CD14-positive monocyte (primary cell): ENCODE measurements at regions not wholly inside any gene's neighbourhood (a gene's known extent, or its start where the extent isn't known, plus 50 kb on each side); places are given as distances from the start of the nearest gene placed in this dataset.
"Not testable (repeated sequence)": the region's sequence is repeated elsewhere in the genome, so short reads cannot be mapped to it uniquely, and the experiment has no call there.

Experiments used
- DNase-seq, 3 donors: peaks; one replicate each; pipeline ENCODE4 v3.0.0-alpha.2; 2011 to 2022
- H2AFZ ChIP-seq: 2 replicates; pipeline ENCODE4 v1.6.0; 2012; ENCODE audit warnings: mild to moderate bottlenecking, low read depth, low read length, inconsistent platforms; ENCODE audit not compliant: insufficient read depth, poor library complexity, severe bottlenecking
- H3K27ac ChIP-seq, 2 donors: 1 replicate in 1 of 2; 2 replicates in 1 of 2; pipeline ENCODE4 v1.5.1; 2012 to 2013; ENCODE audit warnings: low read length in 2 of 2, control low read depth in 1 of 2, inconsistent platforms in 1 of 2, low read depth in 1 of 2, mild to moderate bottlenecking in 1 of 2
- H3K27me3 ChIP-seq, 2 donors: one replicate each; pipeline versions ENCODE4 v1.6.0 to v1.6.1; 2011 to 2013; ENCODE audit warnings: low read length in 2 of 2; ENCODE audit not compliant: control insufficient read depth in 2 of 2, insufficient read depth in 2 of 2
- H3K36me3 ChIP-seq, 2 donors: replicated peaks in 1 of 2; 1 replicate in 1 of 2; 2 replicates in 1 of 2; pipeline versions ENCODE4 v1.5.1 to v1.6.1; 2012 to 2013; ENCODE audit warnings: low read length in 2 of 2, control low read depth in 1 of 2, inconsistent platforms in 1 of 2, mild to moderate bottlenecking in 1 of 2; ENCODE audit not compliant: insufficient read depth in 2 of 2, control insufficient read depth in 1 of 2
- H3K4me1 ChIP-seq, 2 donors: 1 replicate in 1 of 2; 2 replicates in 1 of 2; pipeline versions ENCODE4 v1.5.1 to v1.6.1; 2012 to 2013; ENCODE audit warnings: low read length in 2 of 2, control low read depth in 1 of 2, inconsistent platforms in 1 of 2, mild to moderate bottlenecking in 1 of 2, moderate library complexity in 1 of 2; ENCODE audit not compliant: insufficient read depth in 2 of 2, control insufficient read depth in 1 of 2
- H3K4me2 ChIP-seq: replicated peaks from 2 replicates; pipeline ENCODE3; 2012; ENCODE audit warnings: low read length, moderate library complexity, mild to moderate bottlenecking; ENCODE audit not compliant: poor library complexity, severe bottlenecking; ENCODE audit errors: extremely low read depth
- H3K4me3 ChIP-seq, 3 experiments: fragments of 200-600 bp in 1 of 3; sonication (generic) in 1 of 3; replicated peaks in 1 of 3; 1 replicate in 2 of 3; 2 replicates in 1 of 3; pipeline ENCODE4 v1.5.1; 2011 to 2013; ENCODE audit warnings: low read length in 3 of 3, mild to moderate bottlenecking in 3 of 3, control low read depth in 2 of 3, low read depth in 2 of 3, inconsistent platforms in 1 of 3, moderate library complexity in 1 of 3
- H3K79me2 ChIP-seq: 2 replicates; pipeline ENCODE4 v1.6.0; 2012; ENCODE audit warnings: mild to moderate bottlenecking, control low read depth, inconsistent platforms, low read length, moderate library complexity; ENCODE audit not compliant: insufficient read depth
- H3K9ac ChIP-seq: 2 replicates; pipeline ENCODE4 v1.6.0; 2017; ENCODE audit warnings: low read length, mild to moderate bottlenecking; ENCODE audit not compliant: insufficient read depth, poor library complexity, severe bottlenecking
- H3K9me3 ChIP-seq, 2 donors: replicated peaks in 1 of 2; 1 replicate in 1 of 2; 2 replicates in 1 of 2; pipeline versions ENCODE4 v1.5.1 to v1.6.1; 2012 to 2013; ENCODE audit warnings: low read length in 2 of 2, control low read depth in 1 of 2; ENCODE audit not compliant: control insufficient read depth in 1 of 2, insufficient read depth in 1 of 2
- H4K20me1 ChIP-seq: 2 replicates; pipeline ENCODE4 v1.6.0; 2012; ENCODE audit warnings: mild to moderate bottlenecking, low read length, control low read depth, moderate library complexity; ENCODE audit not compliant: insufficient read depth
- H3K27ac Mint-ChIP-seq, 7 donors: one replicate each; pipeline ENCODE4 v1.8.0; 2020; ENCODE audit warnings: mild to moderate bottlenecking in 7 of 7, mixed read lengths in 7 of 7, moderate library complexity in 6 of 7, inconsistent platforms in 2 of 7
- H3K27me3 Mint-ChIP-seq, 3 donors: one replicate each; pipeline ENCODE4 v1.8.0; 2021 to 2022; ENCODE audit warnings: low read depth in 3 of 3, mild to moderate bottlenecking in 3 of 3, mixed read lengths in 3 of 3, moderate library complexity in 3 of 3, inconsistent platforms in 1 of 3
- H3K36me3 Mint-ChIP-seq, 2 donors: one replicate each; pipeline ENCODE4 v1.8.0; 2020; ENCODE audit warnings: mixed read lengths in 2 of 2, inconsistent platforms in 1 of 2, mild to moderate bottlenecking in 1 of 2
- H3K4me1 Mint-ChIP-seq: one replicate; pipeline ENCODE4 v1.8.0; 2020; ENCODE audit warnings: mild to moderate bottlenecking, mixed read lengths
- H3K4me3 Mint-ChIP-seq, 2 donors: one replicate each; pipeline ENCODE4 v1.8.0; 2020; ENCODE audit warnings: mild to moderate bottlenecking in 2 of 2, mixed read lengths in 2 of 2, moderate library complexity in 1 of 2
- H3K9me3 Mint-ChIP-seq, 7 donors: one replicate each; pipeline ENCODE4 v1.8.0; 2020 to 2022; ENCODE audit warnings: mixed read lengths in 7 of 7, mild to moderate bottlenecking in 6 of 7, moderate library complexity in 6 of 7, inconsistent platforms in 2 of 7
- WGBS: methylation state at CpG from one replicate; pipeline ENCODE4 v1.1.5; 2013; ENCODE audit warnings: missing lambda C conversion rate; ENCODE audit not compliant: insufficient coverage; 5-methylcytosine and 5-hydroxymethylcytosine counted together
- intact Hi-C, 2 donors: fragments of 100-400 bp; cut with micrococcal nuclease; formaldehyde crosslinking; loops; one replicate each; pipeline versions ENCODE4 v1.15.0 to v1.15.1; 2023
- TF ChIP-seq, protein P1 (sequence below): fragments of 200-600 bp; IDR thresholded peaks from one replicate; pipeline ENCODE4 v1.8.0; 2022; ENCODE audit warnings: antibody characterized with exemption, mild to moderate bottlenecking

DNA sequence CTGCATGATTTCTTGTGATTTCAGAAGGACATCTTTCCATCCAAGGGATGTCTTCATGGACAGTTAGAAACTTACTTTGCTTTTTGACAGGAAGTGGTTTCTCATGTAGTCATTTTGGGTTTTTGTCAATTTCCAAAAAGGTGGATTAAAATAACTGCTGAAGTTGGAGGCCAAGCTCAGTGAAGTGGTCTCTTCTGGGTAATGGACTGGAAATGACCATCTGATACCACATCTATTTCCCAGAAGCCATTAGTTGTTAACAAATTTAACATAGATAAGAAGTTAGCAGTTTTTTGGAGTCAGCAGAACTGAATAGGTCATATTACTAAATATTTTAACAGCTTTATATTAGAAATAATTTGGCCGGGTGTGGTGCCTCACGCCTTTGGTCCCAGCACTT lies 86.2 kb upstream of the MYO10 start:
- Histone ChIP-seq H2AFZ (no peak overlapping the region), H4K20me1 (no peaks in the 10 kb centered on the region), H3K79me2 (no peaks in the 10 kb centered on the region), H3K9ac (no peak overlapping the region), H3K36me3 (no peaks in the 10 kb centered on the region), H3K27ac (no peak overlapping the region), H3K4me2 (no peak overlapping the region), H3K27me3 (no peaks in the 10 kb centered on the region), H3K4me1 (no peaks in the 10 kb centered on the region), H3K4me3 (no peak overlapping the region), H3K9me3 (no peaks in the 10 kb centered on the region)
- TF ChIP-seq, protein P1, sequence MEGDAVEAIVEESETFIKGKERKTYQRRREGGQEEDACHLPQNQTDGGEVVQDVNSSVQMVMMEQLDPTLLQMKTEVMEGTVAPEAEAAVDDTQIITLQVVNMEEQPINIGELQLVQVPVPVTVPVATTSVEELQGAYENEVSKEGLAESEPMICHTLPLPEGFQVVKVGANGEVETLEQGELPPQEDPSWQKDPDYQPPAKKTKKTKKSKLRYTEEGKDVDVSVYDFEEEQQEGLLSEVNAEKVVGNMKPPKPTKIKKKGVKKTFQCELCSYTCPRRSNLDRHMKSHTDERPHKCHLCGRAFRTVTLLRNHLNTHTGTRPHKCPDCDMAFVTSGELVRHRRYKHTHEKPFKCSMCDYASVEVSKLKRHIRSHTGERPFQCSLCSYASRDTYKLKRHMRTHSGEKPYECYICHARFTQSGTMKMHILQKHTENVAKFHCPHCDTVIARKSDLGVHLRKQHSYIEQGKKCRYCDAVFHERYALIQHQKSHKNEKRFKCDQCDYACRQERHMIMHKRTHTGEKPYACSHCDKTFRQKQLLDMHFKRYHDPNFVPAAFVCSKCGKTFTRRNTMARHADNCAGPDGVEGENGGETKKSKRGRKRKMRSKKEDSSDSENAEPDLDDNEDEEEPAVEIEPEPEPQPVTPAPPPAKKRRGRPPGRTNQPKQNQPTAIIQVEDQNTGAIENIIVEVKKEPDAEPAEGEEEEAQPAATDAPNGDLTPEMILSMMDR: no peak
- H3K4me3 Mint-ChIP-seq: no peak overlapping the region
- peaks cover 1 to 5% (median 2%) of the 10 kb centered on the region in 3 donors for H3K27me3 Mint-ChIP-seq
- H3K4me1 Mint-ChIP-seq: no peaks in the 10 kb centered on the region
- no peak for DNase-seq
- H3K9me3 Mint-ChIP-seq: peaks cover 0 to 3% (median 0%) of the 10 kb centered on the region in 7 donors
- H3K36me3 Mint-ChIP-seq: no peaks in the 10 kb centered on the region
- 100% methylated on average over 1 of the region's 2 CpGs for WGBS
- H3K27ac Mint-ChIP-seq: no peak overlapping the region
- intact Hi-C loops: no loop called here

DNA sequence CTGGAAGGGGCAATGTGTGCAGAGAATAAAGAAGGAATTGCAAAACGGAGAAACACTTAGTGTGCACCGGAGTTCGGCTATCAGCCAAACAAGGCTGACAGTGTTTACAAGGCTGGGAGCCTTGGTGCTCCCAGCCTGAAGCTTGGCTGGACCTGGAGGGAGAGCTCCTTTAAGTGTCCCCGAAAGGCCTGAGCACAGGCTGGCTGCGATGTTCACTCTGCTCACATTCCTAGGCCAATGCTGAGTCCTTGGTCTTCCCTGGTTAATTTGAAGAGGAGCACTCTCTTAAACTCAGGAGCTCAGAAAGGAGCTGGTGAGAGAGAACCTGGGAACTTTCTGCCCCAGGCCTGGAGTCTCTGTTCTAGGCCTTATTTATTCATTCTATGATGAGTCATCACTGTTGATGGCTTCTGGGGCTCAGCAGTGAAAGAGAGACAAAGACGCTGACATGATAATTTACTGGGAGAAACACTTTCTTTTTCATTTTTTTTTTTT lies 88.6 kb upstream of the MYO10 start:
- H3K36me3 ChIP-seq: no peaks in the 10 kb centered on the region
- H3K4me1 Mint-ChIP-seq: no peaks in the 10 kb centered on the region
- H3K9me3 ChIP-seq: no peaks in the 10 kb centered on the region
- no peak overlapping the region for H3K4me3 Mint-ChIP-seq
- no peaks in the 10 kb centered on the region for H3K27me3 ChIP-seq
- H3K9ac ChIP-seq: no peak overlapping the region
- H3K79me2 ChIP-seq: no peaks in the 10 kb centered on the region
- 95% methylated on average over 5 of the region's 6 CpGs for WGBS
- H3K4me3 ChIP-seq: no peak overlapping the region
- H3K27ac Mint-ChIP-seq: no peak overlapping the region
- peaks cover 0 to 3% (median 0%) of the 10 kb centered on the region in 7 donors for H3K9me3 Mint-ChIP-seq
- no peak for DNase-seq
- no peak overlapping the region for H3K4me2 ChIP-seq
- H2AFZ ChIP-seq: no peak overlapping the region
- no peaks in the 10 kb centered on the region for H3K4me1 ChIP-seq
- H4K20me1 ChIP-seq: no peaks in the 10 kb centered on the region
- TF ChIP-seq, protein P1: no peak
- H3K27ac ChIP-seq: no peak overlapping the region
- intact Hi-C loops: no loop called here
- H3K36me3 Mint-ChIP-seq: no peaks in the 10 kb centered on the region
- peaks cover 2 to 7% (median 3%) of the 10 kb centered on the region in 3 donors for H3K27me3 Mint-ChIP-seq

DNA sequence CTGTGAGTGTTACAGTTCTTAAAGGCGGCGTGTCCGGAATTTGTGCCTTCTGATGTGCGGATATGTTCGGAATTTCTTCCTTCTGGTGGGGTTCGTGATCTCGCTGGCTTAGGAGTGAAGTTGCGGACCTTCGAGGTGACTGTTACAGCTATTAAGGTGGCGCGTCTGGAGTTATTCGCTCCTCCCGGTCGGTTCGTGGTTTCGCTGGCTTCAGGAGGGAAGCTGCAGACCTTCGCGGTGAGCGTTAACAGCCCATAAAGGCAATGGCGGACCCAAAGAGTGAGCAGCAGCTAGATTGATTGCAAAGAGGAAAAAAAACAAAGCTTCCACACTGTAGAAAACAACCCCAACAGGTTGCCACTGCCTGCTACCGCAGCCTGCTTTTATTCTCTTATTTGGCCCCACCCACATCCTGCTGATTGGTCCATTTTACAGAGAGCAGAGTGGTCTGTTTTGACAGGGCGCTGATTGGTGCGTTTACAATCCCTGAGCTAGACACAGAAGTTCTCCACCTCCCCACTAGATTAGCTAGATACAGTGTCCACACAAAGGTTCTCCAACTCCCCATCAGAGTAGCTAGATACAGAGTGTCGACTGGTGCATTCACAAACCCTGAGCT lies 95.7 kb upstream of the MYO10 start:
- H3K79me2 ChIP-seq, DNase-seq, H3K27ac ChIP-seq, H3K4me3 ChIP-seq, H3K27ac Mint-ChIP-seq, H3K27me3 Mint-ChIP-seq, H3K36me3 Mint-ChIP-seq, H3K4me2 ChIP-seq, H2AFZ ChIP-seq, intact Hi-C loops, H3K4me3 Mint-ChIP-seq, H3K4me1 Mint-ChIP-seq, H3K27me3 ChIP-seq, H3K9ac ChIP-seq, H4K20me1 ChIP-seq, H3K36me3 ChIP-seq, H3K4me1 ChIP-seq: not testable (repeated sequence)
- 98% methylated on average over 15 of the region's 24 CpGs for WGBS
- H3K9me3 ChIP-seq: peaks cover 0 to 10% of the 10 kb centered on the region in 2 donors
- peaks cover 0 to 19% (median 10%) of the 10 kb centered on the region in 7 donors for H3K9me3 Mint-ChIP-seq
